Heart right ventricle (tissue), 16 donors: ENCODE measurements at regions not wholly inside any gene's neighbourhood (a gene's known extent, or its start where the extent isn't known, plus 50 kb on each side); places are given as distances from the start of the nearest gene placed in this dataset.
"Not testable (repeated sequence)": the region's sequence is repeated elsewhere in the genome, so short reads cannot be mapped to it uniquely, and the experiment has no call there.

Experiments used
- ATAC-seq, 8 donors: fragments of 200-7000 bp; cut with Tn5 transposase; one replicate each; pipeline ENCODE4 v1.9.1; 2020; ENCODE audit warnings: mild to moderate bottlenecking in 8 of 8, moderate library complexity in 8 of 8, moderate number of reproducible peaks in 1 of 8
- DNase-seq, 2 donors: peaks; one replicate each; pipeline ENCODE4 v3.0.0-alpha.2; 2020
- H3K27ac ChIP-seq, 10 donors: fragments of 200-600 bp; sonication (generic) in 2 of 10; one replicate each; pipeline versions ENCODE4 v1.5.0 to v1.8.0; 2020 to 2022; ENCODE audit warnings: mild to moderate bottlenecking in 3 of 10
- H3K27me3 ChIP-seq, 7 donors: fragments of 200-600 bp; one replicate each; pipeline ENCODE4 v1.8.0; 2021 to 2022; ENCODE audit warnings: mild to moderate bottlenecking in 2 of 7
- H3K36me3 ChIP-seq, 9 donors: fragments of 200-600 bp; sonication (generic) in 1 of 9; one replicate each; pipeline versions ENCODE4 v1.5.0 to v1.8.0; 2020 to 2022; ENCODE audit warnings: mild to moderate bottlenecking in 2 of 9
- H3K4me1 ChIP-seq, 9 donors: fragments of 200-600 bp; sonication (generic) in 1 of 9; one replicate each; pipeline versions ENCODE4 v1.5.0 to v1.8.0; 2020 to 2022; ENCODE audit warnings: mild to moderate bottlenecking in 4 of 9
- H3K4me3 ChIP-seq, 10 donors: fragments of 200-600 bp; sonication (generic) in 2 of 10; one replicate each; pipeline versions ENCODE4 v1.5.0 to v1.8.0; 2020 to 2022; ENCODE audit warnings: mild to moderate bottlenecking in 7 of 10, moderate library complexity in 2 of 10
- H3K9me3 ChIP-seq, 11 donors: fragments of 200-600 bp in 10 of 11; sonication (generic) in 2 of 11; one replicate each; pipeline versions ENCODE4 v1.5.0 to v1.8.0; 2013 to 2022; ENCODE audit warnings: mild to moderate bottlenecking in 2 of 11, control low read depth in 1 of 11, moderate library complexity in 1 of 11
- CTCF ChIP-seq, 9 donors: fragments of 200-600 bp; sonication (generic) in 2 of 9; IDR thresholded peaks; one replicate each; pipeline versions ENCODE4 v1.5.0 to v1.8.0; 2021 to 2022; ENCODE audit warnings: antibody characterized with exemption in 9 of 9, mild to moderate bottlenecking in 5 of 9, moderate library complexity in 1 of 9
- WGBS, 2 donors: extraction: QIAGEN DNeasy Blood & Tissue Kit; methylation state at CpG; one replicate each; pipeline ENCODE4 v1.1.7; 2013; ENCODE audit warnings: inconsistent platforms in 1 of 2; 5-methylcytosine and 5-hydroxymethylcytosine counted together
- intact Hi-C, 10 donors: fragments of 100-400 bp; cut with DNase I; formaldehyde crosslinking; loops; one replicate each; pipeline versions ENCODE4 v1.11.1 to v1.14.2; 2022
- donor health status: Arrhythmogenic right ventricular cardiomyopathy.
- donor health status: ischemic (EF 13 %, LVEDD 7.1; RV severe dilation, severe dysfunction).
- donor health status: healthy with polysubstance abuse.
- donor health status: DM: no; HTN: yes; CAD: no.
- donor health status: DM: no; HTN: no; CAD: no.
- donor health status: ischemic (EF 25% LVEDD 6.9; RV normal size, moderate dysfunction).
- donor health status: ischemic (EF 25% LVEDD 5.7; RV mildly dilated, moderate dysfunction).
- donor health status: healthy.
- donor health status: DM: yes; HTN: yes; CAD: no.
- donor health status: Ischemic cardiomyopathy.
- donor health status: ischemic (EF 35%, LVEDD 5.7; RV mildly dilated, moderate dysfunction).
- donor health status: nonischemic (EF 11% LVEDD 7.7; RV severe dilation, severe dysfunction).
- donor health status: DM: yes; HTN: yes; CAD: no.
- donor health status: PGD.
- donor health status: ischemic (EF 29% LVEDD 5.4; RV normal size, mild dysfunction).
- donor health status: nonischemic (EF 23%, LVEDD 6.1; RV moderate dilation, normal function).

GRCh38 chr14:65981192-65981843 is 504.9 kb upstream of the CCDC196 start:
- Histone ChIP-seq H3K4me1 (peaks cover 0 to 4% (median 0%) of the 10 kb centered on the region in 9 donors), H3K9me3 (peaks cover 0 to 12% (median 3%) of the 10 kb centered on the region in 11 donors), H3K27ac (no peak overlapping the region), H3K4me3 (no peak overlapping the region), H3K36me3 (no peaks in the 10 kb centered on the region), H3K27me3 (no peaks in the 10 kb centered on the region)
- WGBS, 2 donors: 56 to 64% methylated on average over 6 of the region's 6 CpGs
- peak in 6 of 8 donors; percentile 61 to 92 (median 80) for ATAC-seq
- intact Hi-C loops: no loop called here
- TF ChIP-seq CTCF (IDR thresholded peaks at IDR 0.05): no peak
- DNase-seq: peak in 1 of 2 donors; percentile 7

- no peak overlapping the region for H3K4me3 ChIP-seq
- H3K4me1 ChIP-seq: peaks cover 0 to 4% (median 0%) of the 10 kb centered on the region in 9 donors
- ATAC-seq (no peak), DNase-seq (no peak)
- no peaks in the 10 kb centered on the region for H3K36me3 ChIP-seq
- H3K27ac ChIP-seq: no peak overlapping the region
- 26 to 39% methylated on average over 1 of the region's 1 CpG for WGBS, 2 donors
- no peaks in the 10 kb centered on the region for H3K9me3 ChIP-seq
- intact Hi-C loops: no loop called here
- TF ChIP-seq CTCF (IDR thresholded peaks at IDR 0.05): no peak
- no peaks in the 10 kb centered on the region for H3K27me3 ChIP-seq
Measured at GRCh38 chr14:65986041-65986440, 500.1 kb upstream of the CCDC196 start.

- ATAC-seq: no peak
- no peak for TF ChIP-seq CTCF (IDR thresholded peaks at IDR 0.05)
- H3K27me3 ChIP-seq: no peaks in the 10 kb centered on the region
- no peaks in the 10 kb centered on the region for H3K36me3 ChIP-seq
- H3K4me3 ChIP-seq: no peak overlapping the region
- no peaks in the 10 kb centered on the region for H3K9me3 ChIP-seq
- DNase-seq: no peak
- intact Hi-C loops: no loop called here
- no peaks in the 10 kb centered on the region for H3K4me1 ChIP-seq
- H3K27ac ChIP-seq: no peak overlapping the region
Measured at GRCh38 chr14:65989981-65990380, 496.2 kb upstream of the CCDC196 start.

- no peak overlapping the region for H3K27ac ChIP-seq
- no peak overlapping the region for H3K4me3 ChIP-seq
- intact Hi-C loops: no loop called here
- WGBS, 2 donors: 55 to 61% methylated on average over 2 of the region's 2 CpGs
- no peaks in the 10 kb centered on the region for H3K36me3 ChIP-seq
- TF ChIP-seq CTCF (IDR thresholded peaks at IDR 0.05): no peak
- no peaks in the 10 kb centered on the region for H3K27me3 ChIP-seq
- no peaks in the 10 kb centered on the region for H3K4me1 ChIP-seq
- H3K9me3 ChIP-seq: no peaks in the 10 kb centered on the region
- ATAC-seq: peak in 1 of 8 donors; percentile 63
- no peak for DNase-seq
Measured at GRCh38 chr14:65991104-65991503, 495.1 kb upstream of the CCDC196 start.

GRCh38 chr14:65991935-65992334 is 494.2 kb upstream of the CCDC196 start:
- H3K27ac ChIP-seq, DNase-seq, H3K4me3 ChIP-seq, intact Hi-C loops, H3K4me1 ChIP-seq, H3K36me3 ChIP-seq, H3K27me3 ChIP-seq, H3K9me3 ChIP-seq: not testable (repeated sequence)
- ATAC-seq: peak in 1 of 8 donors; percentile 42
- WGBS, 2 donors: 77 to 79% methylated on average over 1 of the region's 1 CpG
